Progenitor cell of endocrine pancreas (in vitro differentiated cells): ENCODE measurements at regions not wholly inside any gene's neighbourhood (a gene's known extent, or its start where the extent isn't known, plus 50 kb on each side); places are given as distances from the start of the nearest gene placed in this dataset.

Source experiments
- DNase-seq: peaks from one replicate; pipeline ENCODE4 v3.0.0; 2021; ENCODE audit warnings: low spot score; ENCODE audit not compliant: unreplicated experiment
- H3K27ac Mint-ChIP-seq: 2 replicates; pipeline ENCODE4 v1.8.0; 2021; ENCODE audit warnings: mild to moderate bottlenecking, moderate library complexity, mixed read lengths
- H3K27me3 Mint-ChIP-seq: 2 replicates; pipeline ENCODE4 v1.8.0; 2021; ENCODE audit warnings: mixed read lengths
- H3K36me3 Mint-ChIP-seq: 2 replicates; pipeline ENCODE4 v1.8.0; 2022; ENCODE audit warnings: mixed read lengths; ENCODE audit not compliant: insufficient read depth
- H3K4me1 Mint-ChIP-seq: 2 replicates; pipeline ENCODE4 v1.8.0; 2021; ENCODE audit warnings: low read depth, mixed read lengths
- H3K4me3 Mint-ChIP-seq: 2 replicates; pipeline ENCODE4 v1.8.0; 2021; ENCODE audit warnings: low read depth, mild to moderate bottlenecking, moderate library complexity, mixed read lengths
- H3K9me3 Mint-ChIP-seq: 2 replicates; pipeline ENCODE4 v1.8.0; 2021; ENCODE audit warnings: low read depth, mixed read lengths
- TF ChIP-seq, protein P1 (sequence below): fragments of 200-600 bp; sonication (generic); IDR thresholded peaks from one replicate; pipeline ENCODE4 v1.5.0; 2021; ENCODE audit warnings: antibody characterized with exemption, mild to moderate bottlenecking; ENCODE audit not compliant: unreplicated experiment

DNA sequence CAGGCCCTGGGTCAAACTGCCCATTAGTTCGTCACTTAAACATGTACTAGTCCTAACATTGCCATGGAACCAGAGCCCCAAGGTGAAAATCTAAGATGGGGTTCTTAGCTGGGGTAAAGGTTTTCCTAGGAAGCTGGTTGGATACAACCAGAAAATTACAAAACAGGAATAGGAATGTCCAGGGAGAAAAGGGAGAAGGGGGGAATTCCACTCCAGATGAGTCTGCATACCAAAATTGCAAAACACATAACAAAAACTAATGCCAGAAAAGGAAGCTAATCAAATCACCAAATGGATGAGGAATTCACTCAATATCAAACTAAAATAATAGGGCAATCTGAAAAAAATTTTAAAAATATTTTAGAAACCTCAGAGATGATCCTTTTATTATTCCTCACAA, 396.2 kb downstream of the EFNA5 start:
- Mint-ChIP-seq H3K36me3 (no peaks in the 10 kb centered on the region), H3K27ac (no peak overlapping the region), H3K27me3 (no peaks in the 10 kb centered on the region), H3K9me3 (no peaks in the 10 kb centered on the region), H3K4me3 (no peak overlapping the region), H3K4me1 (peaks cover 3% of the 10 kb centered on the region)
- no peak for DNase-seq
- TF ChIP-seq, protein P1, sequence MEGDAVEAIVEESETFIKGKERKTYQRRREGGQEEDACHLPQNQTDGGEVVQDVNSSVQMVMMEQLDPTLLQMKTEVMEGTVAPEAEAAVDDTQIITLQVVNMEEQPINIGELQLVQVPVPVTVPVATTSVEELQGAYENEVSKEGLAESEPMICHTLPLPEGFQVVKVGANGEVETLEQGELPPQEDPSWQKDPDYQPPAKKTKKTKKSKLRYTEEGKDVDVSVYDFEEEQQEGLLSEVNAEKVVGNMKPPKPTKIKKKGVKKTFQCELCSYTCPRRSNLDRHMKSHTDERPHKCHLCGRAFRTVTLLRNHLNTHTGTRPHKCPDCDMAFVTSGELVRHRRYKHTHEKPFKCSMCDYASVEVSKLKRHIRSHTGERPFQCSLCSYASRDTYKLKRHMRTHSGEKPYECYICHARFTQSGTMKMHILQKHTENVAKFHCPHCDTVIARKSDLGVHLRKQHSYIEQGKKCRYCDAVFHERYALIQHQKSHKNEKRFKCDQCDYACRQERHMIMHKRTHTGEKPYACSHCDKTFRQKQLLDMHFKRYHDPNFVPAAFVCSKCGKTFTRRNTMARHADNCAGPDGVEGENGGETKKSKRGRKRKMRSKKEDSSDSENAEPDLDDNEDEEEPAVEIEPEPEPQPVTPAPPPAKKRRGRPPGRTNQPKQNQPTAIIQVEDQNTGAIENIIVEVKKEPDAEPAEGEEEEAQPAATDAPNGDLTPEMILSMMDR = no peak

DNA sequence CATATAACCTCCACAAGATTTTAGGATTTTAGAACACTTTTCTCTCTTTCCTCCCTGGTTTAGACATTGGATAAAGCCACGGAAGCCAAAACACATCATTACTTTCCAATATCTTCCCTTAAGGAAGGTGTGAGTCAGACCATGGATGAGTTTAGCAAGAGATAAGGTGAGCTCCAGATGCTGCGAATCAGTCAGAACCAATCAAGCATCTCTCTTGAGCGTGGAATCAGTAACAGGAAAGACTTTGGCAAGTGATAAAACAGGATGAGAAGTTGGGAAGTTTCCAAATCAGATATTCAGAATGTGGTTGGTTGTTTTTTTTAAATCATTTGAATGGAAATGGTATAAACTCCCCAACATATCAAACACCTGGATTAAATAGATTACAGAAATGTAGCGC, 397.8 kb downstream of the EFNA5 start:
- no peaks in the 10 kb centered on the region for H3K9me3 Mint-ChIP-seq
- no peak overlapping the region for H3K27ac Mint-ChIP-seq
- TF ChIP-seq, protein P1 = no peak
- DNase-seq = no peak
- no peaks in the 10 kb centered on the region for H3K36me3 Mint-ChIP-seq
- H3K4me3 Mint-ChIP-seq = no peak overlapping the region
- no peaks in the 10 kb centered on the region for H3K27me3 Mint-ChIP-seq
- H3K4me1 Mint-ChIP-seq = peaks cover 3% of the 10 kb centered on the region

DNA sequence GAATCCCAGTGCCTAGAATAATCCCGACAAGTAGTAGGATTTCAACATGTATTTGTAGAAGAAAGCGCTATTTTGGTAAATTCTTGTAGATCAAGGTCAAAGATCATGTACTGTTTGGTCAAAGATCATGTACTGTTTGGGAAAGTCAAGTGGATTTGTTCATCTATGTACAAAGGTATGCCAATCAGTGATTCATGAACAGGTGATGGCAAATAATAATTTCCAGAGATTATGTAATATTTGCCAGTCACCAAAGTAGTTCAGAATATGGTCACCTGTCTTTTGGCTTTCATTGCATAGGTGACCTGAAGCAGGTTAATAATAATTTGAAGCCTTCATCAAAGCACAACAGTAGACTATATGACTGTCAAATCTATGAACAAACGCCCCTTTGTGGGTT, 398.2 kb downstream of the EFNA5 start:
- H3K27me3 Mint-ChIP-seq = no peaks in the 10 kb centered on the region
- TF ChIP-seq, protein P1 = no peak
- peaks cover 3% of the 10 kb centered on the region for H3K4me1 Mint-ChIP-seq

DNA sequence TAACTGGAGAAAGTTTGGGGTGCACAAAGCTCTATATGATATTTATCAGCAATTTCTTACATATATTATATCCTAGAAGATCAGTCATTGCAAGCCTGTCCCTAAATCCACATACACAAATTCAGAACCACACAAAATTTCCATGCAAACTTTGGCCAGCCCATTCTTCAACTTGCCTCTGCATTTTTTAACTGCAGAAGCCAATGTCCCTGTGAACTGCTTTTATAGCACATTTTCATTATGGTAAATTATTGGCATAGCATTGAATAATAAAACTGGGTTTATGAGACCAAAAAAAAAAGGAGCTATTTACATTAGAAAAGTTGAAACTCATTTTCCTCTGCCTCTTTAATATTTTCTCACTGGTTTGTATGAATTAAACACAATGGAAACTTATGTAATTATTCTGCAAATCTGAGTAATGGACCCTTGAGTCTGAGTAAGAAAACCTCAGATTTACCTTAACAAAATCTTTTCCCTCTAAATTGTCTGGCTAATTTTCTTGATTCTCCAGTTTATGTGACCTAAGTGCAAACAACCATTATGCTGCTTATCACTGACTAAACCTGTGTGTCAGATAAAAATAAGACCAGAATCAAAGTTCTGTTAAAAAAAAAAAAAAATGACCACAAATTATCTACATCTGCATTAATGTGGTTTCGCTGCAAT, 398.9 kb downstream of the EFNA5 start:
- no peak for DNase-seq
- Mint-ChIP-seq H3K4me3 (no peak overlapping the region), H3K4me1 (peaks cover 3% of the 10 kb centered on the region), H3K9me3 (no peaks in the 10 kb centered on the region), H3K27me3 (no peaks in the 10 kb centered on the region), H3K36me3 (no peaks in the 10 kb centered on the region), H3K27ac (no peak overlapping the region)
- TF ChIP-seq, protein P1 = no peak

More for the DNA sequence above, 398.2 kb downstream of the EFNA5 start:
- Mint-ChIP-seq H3K9me3 (no peaks in the 10 kb centered on the region), H3K4me3 (no peak overlapping the region), H3K27ac (no peak overlapping the region), H3K36me3 (no peaks in the 10 kb centered on the region)
- DNase-seq = no peak

DNA sequence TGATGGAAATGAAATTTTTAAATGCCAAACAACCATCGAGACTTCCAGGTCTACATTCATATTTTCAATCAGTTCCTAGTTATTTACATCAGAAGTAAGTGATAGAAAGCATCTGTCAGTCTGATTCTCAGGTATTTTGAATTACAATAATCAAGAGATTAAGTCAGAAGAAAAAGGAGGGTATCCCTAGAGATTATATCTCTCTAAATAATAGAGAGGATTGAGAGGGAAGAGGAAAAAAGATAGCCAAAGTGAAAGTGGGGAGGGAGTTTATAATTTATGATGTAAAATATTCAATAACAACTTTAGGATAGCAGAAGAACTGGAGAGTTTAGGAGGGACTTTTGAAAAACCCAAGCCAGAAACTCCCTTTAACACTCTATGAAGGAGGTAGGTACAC, 400.2 kb downstream of the EFNA5 start:
- Mint-ChIP-seq H3K36me3 (no peaks in the 10 kb centered on the region), H3K4me1 (peaks cover 3% of the 10 kb centered on the region), H3K9me3 (no peaks in the 10 kb centered on the region), H3K27ac (no peak overlapping the region), H3K27me3 (no peaks in the 10 kb centered on the region), H3K4me3 (no peak overlapping the region)
- no peak for DNase-seq
- TF ChIP-seq, protein P1 = no peak
